HG03439 (cell line): ENCODE measurements at regions not wholly inside any gene's neighbourhood (a gene's known extent, or its start where the extent isn't known, plus 50 kb on each side); places are given as distances from the start of the nearest gene placed in this dataset.
"Not testable (repeated sequence)": the region's sequence is repeated elsewhere in the genome, so short reads cannot be mapped to it uniquely, and the experiment has no call there.

Experiments used
- ATAC-seq: cut with Tn5 transposase; IDR thresholded peaks from one replicate; pipeline ENCODE4 v1.9.1; 2021; ENCODE audit warnings: mild to moderate bottlenecking, moderate library complexity; ENCODE audit not compliant: unreplicated experiment

DNA sequence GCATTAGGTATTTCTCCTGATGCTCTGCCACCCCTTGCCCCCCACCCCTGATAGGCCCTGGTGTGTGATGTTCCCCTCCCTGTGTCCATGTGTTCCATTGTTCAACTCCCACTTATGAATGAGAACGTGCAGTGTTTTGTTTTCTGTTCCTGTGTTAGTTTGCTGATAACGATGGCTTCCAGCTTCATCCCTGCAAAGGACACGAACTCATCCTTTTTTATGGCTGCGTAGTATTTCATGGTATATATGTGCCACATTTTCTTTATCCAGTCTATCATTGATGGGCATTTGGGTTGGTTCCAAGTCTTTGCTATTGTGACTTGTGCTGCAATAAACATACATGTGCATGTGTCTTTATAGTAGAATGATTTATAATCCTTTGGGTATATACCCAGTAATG lies 109.7 kb upstream of the PITX1 start:
- not testable (repeated sequence) for ATAC-seq

DNA sequence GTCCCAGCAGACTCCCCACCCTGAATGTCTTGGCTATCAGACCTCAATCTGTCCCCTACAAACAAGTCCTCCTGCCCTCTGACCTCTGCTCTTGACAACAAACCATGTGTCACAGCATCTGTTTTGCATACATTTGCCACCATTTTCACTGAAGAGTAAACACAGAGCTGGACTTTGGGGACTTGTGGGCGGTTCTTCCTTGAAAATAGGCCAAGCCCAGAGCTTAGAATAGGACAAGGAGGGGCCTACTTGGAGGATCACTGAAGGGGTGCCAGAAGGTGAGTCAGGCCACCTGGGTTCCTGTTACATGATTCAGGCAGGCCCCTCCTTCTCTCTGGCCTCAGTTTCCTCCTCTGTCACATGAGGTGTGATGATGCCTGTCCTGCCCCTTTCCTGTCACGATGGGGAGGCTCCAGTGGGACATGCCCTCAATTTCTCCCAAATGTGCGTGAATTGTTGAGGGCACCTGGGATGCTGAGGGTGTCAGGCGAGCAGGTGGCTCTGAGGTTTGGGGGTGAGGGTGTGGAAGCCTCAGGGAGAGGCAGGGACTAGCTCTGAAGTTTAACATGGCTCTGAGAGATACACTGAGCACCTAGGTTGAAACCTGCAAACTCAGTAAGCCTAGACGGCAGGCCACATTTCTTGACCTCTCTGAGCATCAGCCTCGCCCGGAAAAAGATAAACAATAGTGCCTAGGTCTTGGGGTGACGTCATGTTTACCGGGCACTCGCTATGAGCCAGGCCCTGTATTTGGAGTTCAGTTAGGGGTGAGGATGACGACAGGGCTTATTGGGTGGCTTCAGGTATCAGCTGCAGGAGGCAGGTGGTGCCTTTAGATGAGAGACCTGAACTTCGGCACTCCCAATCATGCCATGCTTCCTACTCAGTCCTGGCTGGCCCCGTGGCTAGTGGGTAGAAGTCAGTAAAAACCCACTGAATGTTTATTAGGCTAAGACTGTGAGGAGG lies 107.6 kb upstream of the PITX1 start:
- ATAC-seq: no peak

- ATAC-seq: no peak
These were observed 106.6 kb upstream of the PITX1 start for GRCh38 chr5:135140446-135141204.

DNA sequence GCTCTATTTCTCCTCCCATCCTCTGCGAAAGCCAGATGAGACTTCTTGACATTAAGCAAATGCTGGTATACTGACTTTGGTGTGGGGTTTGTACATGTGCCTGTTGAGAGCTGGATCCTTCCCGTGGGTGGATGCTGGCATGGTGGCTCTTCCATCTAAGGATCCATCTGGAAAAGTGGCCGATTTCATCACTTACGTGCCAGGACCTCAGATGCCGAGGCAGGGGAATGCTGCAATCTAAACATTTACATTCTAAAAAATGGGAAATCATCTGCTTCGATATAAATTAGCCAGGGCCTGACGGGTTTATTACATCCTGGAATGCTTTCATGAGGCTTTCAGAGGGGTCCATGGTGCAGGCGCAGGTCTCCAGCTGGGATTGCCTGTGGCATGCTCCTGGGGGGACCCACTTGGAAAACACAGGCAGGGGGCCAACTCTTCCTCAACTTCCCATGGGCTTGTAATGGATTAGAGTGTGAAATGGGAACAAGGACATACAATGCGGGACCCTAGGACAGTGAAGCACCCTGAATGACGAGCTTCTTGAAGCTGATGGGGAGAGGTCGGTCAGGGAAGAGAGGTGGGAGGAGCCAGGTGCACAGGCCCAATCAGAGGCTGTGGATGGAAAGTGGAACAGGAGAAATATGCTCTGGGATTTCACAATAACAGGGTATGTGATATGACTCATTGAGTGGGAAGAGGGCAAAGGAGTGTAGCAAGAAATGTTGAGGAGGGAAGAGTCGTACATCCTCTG lies 105.5 kb upstream of the PITX1 start:
- ATAC-seq: no peak

GRCh38 chr5:135138116-135138850 lies 104.3 kb upstream of the PITX1 start:
- no peak for ATAC-seq

DNA sequence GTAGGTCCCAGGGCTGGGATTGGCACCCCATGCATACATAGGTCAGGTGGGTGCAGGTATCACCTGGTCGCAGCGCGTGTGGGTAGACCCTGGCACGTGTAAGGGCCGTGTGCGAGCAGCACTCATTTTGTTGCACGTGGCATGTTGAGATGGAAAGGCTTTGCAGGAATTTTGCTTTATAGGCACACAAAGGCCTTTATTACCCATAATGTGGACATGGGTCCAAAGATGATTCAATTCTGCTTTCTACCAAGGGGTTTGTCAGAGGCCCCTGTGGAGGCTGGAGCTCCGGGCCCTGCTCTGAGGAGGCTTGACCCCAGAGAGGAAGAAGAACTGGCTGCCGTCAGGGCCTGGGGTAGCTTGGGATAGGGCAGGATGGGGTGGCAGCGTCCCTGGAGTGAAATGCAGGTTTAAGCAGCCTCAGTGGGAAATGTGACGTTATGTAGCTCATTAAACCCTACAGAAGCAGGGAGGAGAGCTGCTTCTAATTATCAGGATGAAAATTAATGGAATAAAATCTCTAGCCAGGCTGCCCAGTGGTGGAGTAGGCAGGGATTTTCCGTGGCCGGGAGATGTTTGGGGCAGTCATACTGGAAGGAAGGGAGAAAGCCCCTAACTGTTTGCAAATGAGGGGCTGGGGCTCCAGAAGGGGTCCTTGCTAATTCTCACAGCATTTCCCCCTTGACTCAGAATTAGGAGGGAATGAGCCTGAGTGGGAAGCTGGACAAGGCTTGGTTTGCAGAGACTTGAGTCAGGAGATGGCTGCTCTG lies 103.3 kb upstream of the PITX1 start:
- ATAC-seq: no peak

DNA sequence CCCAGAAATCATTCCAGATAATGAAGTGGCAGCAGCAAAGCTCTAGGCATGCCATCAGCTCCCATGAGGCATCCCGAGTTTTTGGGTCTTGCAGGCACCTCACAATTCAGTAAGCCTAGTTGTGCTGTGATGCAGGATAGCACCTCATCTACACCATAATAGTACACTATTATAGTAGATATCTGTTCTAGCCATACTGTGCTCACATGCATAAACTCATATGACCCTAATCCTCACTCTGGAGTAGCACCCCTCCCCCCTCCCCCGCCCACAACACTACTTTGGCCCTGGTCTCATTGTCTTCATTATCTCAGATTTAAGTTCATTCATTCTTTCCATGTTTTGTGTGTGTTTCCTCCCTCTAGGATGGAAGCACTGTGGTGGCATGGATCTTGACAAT lies 102.5 kb upstream of the PITX1 start:
- no peak for ATAC-seq

DNA sequence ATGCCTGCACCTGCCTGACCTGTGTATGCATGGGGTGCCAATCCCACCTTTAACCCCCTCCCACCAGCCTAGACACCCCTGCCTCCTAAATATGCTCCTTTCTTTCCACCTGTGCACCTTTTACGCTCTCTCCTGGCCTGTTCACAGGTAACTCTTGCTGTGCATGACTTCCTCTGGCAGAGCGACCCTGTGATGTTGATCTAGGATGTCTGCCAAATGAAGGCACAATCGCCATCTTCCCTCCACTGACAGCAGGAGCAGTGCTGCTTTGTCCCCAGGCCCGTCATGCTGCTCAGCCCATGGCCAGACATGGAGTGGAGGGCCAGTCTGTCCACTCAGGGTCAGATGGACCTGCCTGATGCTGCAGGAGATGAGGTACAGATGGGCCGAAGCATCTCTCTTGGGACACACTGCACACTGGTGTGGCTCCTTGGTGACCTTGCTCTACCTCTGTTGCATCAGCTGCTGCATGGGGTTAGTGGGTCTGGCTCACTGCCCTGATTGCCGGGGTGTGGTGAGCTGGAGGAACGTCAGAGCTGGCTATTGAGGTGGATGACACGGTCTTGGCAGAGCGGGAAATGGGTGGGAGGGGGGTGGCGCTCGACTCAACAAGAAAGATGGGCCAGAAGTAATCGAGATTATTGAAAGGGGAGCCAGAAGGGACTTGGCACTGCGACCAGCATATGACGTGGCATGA lies 101.7 kb upstream of the PITX1 start:
- ATAC-seq: no peak

DNA sequence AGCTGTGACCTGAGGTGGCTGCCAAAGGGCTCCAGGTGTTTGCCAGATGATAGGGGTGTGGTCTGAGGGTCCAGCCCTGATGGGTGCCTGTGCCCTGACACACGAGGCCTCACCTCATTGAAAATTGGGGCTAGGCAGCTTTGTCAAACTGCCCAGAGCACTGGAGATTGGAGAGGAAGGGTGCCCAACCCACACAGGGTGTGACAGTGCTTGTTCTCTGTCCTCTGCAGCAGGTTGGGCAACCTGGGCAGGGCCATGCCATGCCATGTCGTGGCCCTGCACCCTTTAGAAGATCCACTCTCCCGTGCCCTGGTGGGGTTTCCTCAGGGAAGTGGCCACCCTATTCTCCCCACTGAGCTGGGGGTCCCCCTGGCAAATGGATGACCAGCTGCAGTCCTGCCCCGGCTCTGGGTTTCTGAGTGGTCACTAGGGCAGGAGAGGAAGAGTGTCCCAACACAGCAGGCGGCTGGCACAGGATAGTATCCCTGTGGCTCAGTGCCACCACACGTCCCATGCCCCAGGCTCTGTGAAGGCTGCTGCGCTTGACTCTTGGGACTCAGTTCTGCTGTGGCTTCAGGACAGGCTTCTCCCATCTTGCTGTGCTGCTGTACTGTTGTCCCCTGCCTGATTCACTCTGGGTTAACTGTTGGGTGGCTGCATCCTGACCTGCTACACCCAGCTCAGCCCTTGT lies 100.8 kb upstream of the PITX1 start:
- ATAC-seq: no peak

GRCh38 chr5:135133698-135134515 lies 99.9 kb upstream of the PITX1 start:
- ATAC-seq: no peak

DNA sequence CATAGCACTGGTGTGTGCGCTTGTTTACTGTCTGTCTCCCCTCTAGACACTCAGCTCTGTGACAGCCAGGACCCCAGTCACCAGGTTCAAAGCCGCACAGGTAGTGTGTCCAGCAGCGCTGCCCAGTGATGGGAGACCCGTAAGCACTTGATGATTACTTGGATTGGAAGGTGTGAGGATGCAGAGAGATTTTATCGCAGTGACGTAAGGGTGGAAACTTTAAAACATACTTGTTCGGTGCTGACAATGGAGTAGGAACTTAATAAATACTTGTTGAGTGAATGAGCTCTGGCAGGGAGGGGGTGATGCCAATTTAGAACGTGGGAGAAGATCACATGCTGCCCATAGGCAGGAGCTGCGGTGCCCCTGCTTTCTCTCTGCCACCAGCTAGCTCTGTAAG lies 99.2 kb upstream of the PITX1 start:
- no peak for ATAC-seq

- no peak for ATAC-seq
These were observed 98.0 kb upstream of the PITX1 start for GRCh38 chr5:135131801-135132680.

GRCh38 chr5:135130261-135131215 lies 96.5 kb upstream of the PITX1 start:
- no peak for ATAC-seq

DNA sequence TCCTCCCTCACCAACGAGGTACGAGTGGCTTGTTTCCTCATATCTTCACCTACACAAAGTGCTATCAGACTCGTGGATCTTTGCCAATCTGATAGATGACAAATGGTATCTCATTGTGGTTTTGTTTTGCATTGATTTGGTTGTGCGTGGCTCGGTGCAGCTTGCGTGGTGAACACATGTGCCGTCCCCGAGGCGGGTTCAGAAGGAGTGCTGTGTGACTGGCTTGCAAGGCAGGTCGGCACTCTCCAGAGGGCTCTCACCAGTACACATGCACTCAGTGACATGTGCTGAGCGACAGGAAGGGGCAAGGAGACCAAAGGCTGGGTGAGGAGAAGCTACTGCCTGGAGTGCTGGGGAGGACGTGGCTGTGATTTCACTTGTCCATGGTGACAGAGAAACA lies 95.3 kb upstream of the PITX1 start:
- no peak for ATAC-seq

DNA sequence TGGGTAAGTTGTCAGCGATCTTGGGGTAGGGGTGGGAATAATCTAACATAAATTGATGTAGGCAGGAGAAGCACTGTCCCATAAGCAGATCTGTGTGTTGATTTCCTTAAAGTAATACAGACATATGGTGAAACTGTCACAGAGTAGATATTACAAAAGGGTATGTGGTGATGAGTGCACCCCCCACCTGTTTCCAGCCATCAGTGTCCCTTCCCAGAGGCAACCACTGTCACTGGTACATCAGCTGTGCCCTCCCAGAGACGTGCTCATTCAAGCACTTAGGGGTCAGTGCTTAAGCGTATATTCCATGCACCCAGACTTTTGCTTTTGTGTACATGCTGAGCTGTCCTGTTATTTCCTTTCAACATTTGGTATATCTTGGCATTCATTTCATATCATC lies 94.3 kb upstream of the PITX1 start:
- no peak for ATAC-seq
